DOHH2 (cell line): ENCODE measurements at regions not wholly inside any gene's neighbourhood (a gene's known extent, or its start where the extent isn't known, plus 50 kb on each side); places are given as distances from the start of the nearest gene placed in this dataset.

ENCODE experiments used
- CTCF ChIP-seq: fragments of 200-600 bp; sonication (generic); IDR thresholded peaks from one replicate; pipeline ENCODE4 v1.5.1; 2014; ENCODE audit warnings: antibody characterized with exemption, mild to moderate bottlenecking, low read depth, low read length; ENCODE audit not compliant: poor library complexity, severe bottlenecking
- EZH2phosphoT487 ChIP-seq: fragments of 200-600 bp; sonication (generic); IDR thresholded peaks from 2 replicates; pipeline ENCODE4 v1.6.1; 2017; ENCODE audit warnings: borderline replicate concordance, mild to moderate bottlenecking, antibody characterized with exemption, low read length, moderate library complexity, mixed read lengths

GRCh38 chr4:64705989-64706388 is 296.7 kb upstream of the TECRL start:
- no peak for TF ChIP-seq CTCF
- TF ChIP-seq EZH2phosphoT487: no peak
